HS-5 (cell line): ENCODE measurements at regions not wholly inside any gene's neighbourhood (a gene's known extent, or its start where the extent isn't known, plus 50 kb on each side); places are given as distances from the start of the nearest gene placed in this dataset.
A peak's percentile ranks its signal among the peaks of the same experiment; 100 is the strongest.

ENCODE experiments used
- DNase-seq: peaks from one replicate; pipeline ENCODE4 v3.0.0-alpha.2; 2012; ENCODE audit warnings: low read depth

DNA sequence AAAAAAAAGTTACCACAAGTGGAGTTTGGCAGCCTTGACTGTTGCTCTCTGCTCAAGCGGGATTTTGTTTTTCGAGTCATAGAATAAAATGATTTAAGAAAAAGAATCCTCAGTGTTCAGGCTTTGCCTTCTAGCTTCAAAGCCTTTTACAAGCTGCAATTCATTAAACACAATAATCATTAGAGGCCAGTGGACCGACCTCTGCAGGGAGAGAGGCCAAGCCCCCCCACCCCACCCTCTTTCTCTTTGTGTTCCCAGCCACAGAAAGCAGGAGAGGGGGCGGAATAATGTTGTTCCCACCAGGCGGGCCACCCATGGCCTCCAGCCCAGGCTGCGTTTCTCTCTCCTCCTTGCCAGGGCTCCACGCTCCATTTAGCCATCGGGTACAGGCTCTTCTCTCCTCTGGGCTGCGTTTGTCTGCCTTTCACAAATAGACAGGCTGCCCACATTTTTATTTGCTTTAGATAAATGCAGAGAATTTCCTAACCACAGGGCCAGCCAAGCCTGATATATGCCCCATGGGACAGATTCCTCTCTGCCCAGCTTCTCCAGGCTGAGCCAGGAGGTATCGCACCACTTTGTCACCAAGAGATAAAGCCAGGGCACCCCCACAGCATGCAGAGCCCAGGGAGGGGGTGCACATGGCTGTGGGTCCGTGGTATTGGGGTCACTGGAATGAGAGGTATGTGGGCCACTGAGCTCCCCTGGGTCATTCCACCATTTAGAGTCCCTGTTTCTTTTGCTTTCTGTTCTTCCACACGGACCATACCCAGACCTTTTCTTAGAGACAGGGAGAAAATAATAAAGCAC, 318.8 kb downstream of the PIK3R1 start:
- DNase-seq: no peak

DNA sequence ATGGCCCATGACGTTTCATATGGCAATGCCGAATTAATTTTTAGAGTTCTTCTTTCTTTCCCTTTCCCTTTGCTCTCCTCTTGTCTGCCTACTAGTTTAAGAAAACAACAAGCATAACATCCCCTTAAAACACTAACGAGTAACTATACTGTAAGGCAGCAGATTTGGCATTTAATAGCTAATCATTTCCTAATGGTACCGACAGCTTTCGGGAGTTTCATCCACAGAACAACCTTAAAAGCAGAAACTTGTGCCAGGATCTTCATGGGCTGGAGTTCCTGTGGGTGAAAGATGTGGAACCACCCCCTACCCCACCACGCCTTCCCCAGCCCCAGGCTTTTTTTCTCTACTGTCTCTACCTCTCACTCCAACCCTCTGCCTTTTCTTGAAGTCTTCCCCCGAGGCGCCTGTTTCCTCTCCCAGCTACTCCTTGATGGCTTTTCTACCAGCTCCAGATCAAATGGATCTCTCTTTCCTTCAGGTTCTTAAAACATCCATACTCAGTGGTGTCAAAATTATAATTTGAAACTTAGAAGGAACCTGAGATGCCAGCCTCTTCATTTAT, 319.5 kb downstream of the PIK3R1 start:
- no peak for DNase-seq

DNA sequence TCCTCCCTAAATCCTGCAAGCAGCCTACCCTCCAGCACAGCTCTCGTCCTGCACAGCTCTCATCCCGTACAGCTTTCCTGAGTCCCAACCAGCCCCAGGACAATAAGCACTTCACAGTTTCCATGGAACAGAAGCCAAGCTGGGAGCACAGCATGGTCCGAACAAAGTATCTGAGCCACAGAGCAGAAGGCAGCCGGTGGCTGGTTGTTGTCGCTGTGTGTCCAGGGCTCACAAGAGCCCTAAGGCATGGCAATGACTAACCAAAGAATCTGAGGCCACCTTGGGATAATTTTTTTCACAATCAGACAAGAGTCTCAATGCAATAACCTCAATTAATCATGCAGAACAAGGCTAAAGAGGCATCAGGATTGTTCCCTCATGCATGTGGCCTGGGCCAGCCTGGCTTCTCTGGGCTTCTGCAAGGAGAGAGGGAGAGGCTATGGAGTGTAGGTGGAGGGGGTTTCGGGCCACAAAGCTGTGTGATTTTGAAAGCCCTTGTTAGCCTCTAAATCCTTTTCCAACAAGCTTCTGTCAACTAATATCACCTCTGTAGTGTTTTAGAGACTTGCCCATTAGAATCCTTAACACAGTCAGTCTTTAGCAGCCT, 323.4 kb downstream of the PIK3R1 start:
- DNase-seq: no peak

DNA sequence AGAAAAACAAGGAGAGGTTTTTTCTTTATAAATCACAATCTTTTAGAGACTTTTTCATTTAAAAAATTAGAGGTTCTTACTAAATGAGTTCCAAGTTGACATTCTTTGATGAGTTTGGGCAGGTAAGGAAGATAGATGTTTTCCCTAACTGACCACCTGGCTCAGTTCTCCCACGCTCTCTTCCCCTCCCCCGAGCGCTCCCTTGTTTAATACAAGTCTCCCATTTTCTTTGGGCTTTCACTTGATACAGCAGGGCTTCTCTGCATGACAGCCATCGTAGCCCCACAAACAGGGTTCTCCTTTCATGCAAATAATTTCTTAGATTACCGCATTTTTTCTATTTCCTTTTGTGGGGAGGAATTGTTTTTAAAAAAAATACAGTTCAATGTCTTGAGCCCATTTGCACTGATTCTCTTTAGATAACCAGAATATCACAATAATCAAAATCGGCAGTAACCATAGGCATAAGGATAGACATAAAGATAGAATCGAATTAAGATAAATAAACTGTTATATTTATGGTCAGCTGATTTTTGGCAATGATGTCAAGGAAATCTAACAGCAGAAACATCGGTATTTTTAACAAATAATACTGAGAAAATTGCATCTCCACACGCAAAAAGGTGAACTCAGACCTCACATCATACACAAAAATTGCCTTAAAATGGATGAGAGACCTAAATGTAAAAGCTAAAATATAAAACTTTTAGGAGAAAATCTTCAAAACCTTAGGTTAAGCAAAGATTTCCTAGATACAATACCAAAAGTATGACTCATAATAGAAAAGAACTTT, 325.4 kb downstream of the PIK3R1 start:
- DNase-seq: no peak

DNA sequence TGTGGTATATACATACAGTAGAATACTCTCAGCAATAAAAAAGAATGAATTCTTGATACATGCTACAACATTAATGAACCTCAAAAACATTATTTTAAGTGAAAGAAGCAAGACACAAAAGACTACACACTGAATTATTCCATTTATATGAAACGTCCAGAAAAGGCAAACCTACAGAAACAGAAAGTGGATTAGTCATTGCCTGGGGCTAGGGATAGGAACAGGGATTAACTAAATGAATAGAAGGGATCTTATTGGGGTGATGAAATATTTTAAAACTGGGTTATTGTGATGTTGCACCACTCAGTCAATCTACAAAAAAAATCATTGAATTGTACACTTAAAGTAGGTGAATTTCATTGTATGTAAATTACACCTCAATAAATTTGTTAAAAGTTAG, 326.7 kb downstream of the PIK3R1 start:
- DNase-seq: no peak

DNA sequence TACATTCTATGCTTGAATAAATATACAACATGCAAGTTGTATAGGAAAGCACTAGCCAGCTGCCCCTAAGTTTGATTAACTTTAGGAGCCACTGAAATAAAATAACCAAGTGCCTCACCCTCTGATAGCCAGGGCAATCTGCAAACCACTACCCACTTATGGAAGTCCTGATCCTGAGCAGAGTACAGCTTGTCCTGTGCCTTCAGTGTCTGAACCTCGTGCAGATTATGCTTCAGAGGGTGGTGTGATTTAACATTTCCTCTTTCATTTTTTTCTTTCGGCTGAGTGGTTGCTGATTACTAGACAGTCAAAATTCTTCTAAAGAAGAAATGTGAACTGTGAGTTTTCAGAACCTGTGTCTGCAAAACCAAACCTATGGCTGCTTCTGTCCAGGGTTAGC, 327.7 kb downstream of the PIK3R1 start:
- no peak for DNase-seq

DNA sequence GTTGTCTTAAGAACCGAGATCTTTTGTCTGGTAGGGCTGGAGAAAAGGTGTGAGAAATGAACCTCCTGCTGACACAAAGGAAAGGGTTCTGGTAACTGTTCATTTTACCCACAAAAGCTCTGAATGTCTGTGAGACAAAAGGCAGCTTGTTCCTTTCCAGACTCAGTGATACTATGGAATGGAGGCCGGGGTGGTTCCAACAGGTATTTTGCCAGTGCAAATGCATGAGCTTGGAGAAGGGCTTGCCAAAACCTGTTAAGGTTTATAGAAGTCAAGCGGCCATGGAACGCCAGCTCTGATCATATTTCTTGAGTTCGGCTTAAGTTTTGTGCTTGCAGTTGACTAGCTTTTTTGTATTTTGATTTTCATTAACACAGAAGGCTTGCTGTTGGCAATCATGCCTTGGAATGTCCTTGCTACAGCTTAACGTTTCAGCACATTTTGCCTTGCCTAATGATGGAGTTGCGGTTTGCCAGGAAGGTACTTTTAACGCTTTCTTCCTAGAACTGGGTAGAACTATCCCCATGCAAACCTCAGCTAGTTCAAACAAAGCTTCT, 328.6 kb downstream of the PIK3R1 start:
- no peak for DNase-seq

DNA sequence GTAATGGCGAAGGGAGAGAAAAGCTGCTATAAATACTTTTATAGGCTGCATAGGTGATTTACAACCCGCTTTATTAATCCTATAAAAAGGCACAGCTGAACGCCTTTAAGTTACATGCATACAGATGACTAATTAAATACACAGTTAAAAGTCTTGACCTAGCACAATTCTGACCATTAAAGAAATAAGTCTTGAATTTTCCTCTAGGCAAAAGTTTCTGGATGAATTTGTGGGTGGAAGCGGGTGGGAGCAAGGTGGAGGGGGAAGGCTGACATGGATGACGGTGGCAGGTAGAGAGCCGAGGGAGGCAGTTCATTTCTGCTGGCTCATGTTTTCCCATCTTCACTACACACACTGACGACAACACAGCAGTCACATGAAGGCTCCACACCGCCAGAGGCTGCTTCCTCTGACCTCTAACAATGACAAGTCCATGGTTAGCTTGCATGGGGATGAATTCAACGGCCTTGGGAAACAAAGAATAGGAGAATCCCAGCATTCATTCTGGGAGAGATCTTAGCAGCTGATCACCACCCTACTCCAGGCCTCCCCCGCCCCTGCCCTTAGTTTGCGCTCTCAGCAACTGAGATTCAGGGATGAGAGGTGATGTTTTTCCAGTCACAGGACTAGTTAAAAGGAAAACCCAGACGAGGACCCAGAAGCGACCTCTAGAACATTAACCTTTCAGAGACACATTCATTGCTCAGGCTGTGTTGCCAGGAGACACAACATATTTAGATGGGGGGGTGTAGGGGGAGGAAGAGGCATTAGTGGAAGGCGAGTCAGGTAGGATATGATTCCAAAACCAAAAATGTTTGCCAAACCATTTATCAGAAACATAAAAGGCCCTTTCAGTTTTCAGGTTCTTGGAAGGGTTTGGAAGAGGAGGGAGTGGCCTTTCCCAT, 329.3 kb downstream of the PIK3R1 start:
- DNase-seq: peak; percentile 49

DNA sequence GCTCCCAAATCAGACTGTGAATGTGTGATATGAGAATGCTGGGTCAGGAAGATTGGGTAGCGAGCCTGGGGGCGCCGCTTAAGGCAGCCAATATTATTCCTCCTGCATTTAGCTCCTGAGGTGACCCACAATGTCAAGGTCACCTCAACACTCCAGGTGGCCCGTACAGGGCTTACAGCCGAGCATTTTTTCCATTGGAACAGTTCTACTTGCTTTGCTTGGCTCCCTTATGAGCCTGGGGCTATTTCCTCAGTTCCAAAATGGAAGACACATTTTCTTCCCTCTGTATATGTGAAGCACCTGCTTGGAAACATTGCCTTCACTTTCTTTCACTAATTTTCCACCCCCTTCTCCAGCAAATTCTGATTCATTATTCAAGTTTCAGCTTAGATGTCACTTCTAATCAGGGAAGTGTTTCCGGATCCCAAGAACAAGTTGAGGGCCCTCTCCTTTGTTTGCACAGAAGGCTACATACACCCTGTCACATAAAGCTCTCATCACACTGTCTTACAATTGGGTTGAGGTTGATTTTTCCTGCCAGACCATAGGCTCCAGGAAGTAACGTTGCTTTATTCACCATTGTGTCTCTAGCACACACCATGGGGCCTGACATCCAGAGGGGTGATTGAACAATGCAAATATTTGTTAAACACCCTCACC, 330.2 kb downstream of the PIK3R1 start:
- no peak for DNase-seq

DNA sequence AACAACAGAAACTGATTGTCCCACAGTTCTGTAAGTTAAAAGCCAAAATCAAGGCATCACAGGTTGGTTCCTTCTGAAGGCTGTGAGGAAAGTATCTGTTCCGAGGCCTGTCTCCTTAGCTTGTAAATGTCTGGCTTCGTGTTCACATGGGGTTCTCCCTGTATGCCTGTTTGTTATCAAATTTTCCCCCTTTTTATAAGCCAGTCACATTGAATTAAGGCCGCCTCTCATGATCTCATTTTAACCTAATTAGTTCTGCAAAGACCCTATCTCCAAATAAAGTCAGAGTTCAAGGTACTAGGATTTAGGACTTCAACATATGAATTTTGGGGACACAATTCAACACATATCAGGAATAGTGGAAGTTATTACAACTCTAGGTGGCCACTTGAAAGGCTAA, 331.5 kb downstream of the PIK3R1 start:
- no peak for DNase-seq

DNA sequence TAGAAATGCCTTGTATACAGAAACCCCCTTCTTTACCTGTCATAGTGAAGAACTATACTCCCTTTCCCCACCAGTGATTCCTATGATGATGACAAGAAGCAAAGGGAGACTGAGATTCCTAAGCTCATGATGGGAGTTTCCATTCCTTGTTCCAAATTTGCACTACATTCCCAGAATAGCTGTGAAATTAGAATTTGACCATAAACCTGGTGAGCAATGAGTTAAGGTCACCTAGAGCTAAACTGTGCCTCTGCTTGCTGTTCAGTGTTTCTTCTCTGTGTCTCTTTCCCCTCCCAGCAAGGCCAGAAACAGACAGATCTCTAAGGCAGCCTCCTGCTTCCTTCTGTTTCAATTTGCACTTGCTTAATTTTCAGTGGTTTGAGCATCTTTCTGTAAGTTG, 332.1 kb downstream of the PIK3R1 start:
- no peak for DNase-seq

DNA sequence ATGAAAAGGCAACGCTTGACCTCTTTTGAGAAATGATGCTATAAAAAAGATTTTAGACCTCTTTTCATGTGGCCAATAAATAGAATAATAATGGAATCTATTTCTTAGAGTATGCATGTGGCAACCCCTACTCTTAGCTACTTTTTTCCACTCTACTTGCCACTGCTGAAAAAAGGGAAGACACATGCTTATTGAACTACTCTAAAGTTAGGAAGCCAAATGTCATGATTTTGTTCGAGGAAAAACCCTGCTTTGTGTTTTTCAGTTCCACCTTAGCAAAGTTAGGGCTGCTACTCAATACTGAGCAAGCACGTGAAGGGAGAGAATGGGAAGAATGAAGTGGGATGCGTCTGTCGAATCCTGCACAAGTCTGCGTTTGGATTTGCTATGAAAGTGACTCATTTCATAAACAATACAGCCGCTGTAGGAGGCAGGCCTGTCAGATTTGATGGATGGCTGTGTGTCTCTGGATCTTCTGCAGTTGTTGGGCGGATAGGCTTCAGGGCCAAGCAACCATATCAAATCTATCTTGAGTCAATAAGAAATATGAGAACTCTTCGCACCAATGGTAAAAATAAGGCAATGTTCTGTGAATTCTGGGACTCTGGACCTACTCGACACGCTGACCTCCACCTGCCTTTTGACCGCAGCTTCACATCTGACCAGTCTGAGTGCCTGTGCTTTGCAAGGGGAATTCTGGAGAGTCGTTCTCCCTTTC, 333.6 kb downstream of the PIK3R1 start:
- DNase-seq: no peak

DNA sequence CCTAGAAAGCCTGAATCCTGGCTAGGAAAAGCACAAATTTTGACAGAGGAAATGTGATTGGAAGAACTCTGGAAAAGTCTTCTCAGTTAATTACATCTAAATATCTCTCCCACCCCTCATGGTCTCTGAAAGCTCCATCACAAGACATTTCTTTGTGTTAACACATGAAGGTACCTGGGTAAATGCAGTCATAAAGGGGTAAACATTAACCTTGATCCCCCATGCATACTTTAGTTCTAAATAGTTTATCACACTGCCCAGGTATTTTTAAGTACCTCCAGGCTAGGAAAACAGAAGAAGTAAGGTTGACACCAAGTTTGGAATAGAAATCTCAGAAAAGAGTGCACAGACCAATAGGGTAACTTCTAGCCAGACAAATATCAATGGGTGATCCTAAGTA, 334.5 kb downstream of the PIK3R1 start:
- DNase-seq: no peak

DNA sequence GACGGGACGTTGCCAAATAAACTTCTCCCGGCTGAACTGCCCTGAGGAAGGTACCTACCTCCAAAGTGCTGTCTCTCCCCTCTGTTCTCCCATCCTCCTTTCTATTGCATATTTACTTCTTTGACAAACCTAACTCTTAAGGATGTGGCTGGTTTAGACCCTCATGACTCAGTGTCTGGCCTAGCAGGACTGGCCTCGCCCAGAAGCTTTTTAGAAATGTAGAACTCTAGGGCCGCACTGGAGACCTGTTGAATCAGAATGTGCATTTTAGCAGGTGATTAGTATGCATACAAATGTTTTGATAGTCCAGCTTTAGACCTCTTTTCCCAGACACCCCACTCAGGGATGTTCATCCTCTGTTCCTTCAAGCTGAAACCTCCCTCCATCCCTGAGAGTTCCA, 335.9 kb downstream of the PIK3R1 start:
- DNase-seq: no peak

DNA sequence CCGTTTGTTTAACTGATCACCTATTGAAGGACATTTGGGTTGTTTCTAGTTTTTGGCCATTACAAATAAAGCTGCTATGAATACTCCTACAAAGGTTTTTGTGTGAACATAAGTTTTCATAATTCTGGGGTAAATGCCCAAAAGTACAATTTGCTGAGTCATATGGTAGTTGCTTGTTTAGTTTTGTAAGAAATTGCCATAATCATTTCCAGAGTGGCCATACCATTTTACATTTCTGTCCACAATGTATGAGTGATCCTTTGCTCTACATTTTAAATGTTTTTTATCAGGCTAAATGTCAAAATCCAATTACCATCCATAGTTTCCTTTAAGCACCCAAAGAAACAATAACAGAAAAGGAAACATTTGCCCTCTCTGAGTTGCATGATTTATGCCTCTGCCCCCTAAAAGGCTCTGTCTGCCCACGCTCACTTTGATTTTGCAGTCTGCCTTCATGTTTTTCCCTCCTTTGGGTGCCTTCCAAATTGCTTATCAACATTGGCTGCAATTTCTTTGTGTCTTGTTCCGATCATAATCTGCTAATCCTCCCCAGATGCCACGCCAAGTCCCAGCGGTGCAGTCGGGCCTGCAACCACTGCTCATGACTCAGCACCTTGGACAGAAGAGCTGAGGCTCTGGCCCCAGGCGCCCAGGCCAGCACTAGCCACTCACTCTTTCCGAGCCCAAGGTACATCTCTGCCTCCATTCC, 339.2 kb downstream of the PIK3R1 start:
- peak; percentile 56 for DNase-seq

DNA sequence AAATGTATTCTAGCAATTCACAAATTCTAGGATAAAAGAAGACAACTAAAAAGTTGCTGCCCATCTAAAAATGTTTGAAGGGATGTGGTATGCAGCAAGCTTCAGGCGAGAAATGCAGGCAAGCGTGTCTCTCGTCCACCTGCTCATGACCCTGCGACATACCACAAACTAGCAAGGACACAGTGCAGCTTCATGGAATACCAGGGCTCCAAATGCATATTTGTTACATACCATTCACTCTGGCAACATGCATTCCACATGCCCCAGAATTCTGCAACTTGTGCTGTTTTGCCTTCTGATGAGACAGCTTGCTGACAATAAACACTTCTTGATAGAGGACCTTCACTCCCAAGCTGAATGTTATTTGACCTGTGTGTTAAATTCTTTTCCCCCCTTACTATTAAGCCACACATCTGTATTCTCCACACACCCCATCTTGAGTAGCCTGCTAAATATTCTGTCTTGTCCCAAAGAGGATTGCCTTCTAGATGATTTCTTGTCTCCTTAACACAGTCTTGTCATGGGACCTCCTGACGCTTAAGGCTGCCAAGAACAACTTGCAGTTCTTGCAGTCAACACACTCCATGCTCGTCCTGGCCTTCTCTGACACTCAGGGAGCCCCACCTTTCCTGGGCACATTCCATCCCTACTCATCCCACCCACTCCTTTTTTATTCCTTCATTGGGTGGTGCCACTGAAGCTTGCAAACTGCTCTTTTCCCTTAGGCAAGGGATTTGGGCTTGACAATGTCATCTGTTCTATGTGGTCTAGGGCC, 340.5 kb downstream of the PIK3R1 start:
- no peak for DNase-seq

DNA sequence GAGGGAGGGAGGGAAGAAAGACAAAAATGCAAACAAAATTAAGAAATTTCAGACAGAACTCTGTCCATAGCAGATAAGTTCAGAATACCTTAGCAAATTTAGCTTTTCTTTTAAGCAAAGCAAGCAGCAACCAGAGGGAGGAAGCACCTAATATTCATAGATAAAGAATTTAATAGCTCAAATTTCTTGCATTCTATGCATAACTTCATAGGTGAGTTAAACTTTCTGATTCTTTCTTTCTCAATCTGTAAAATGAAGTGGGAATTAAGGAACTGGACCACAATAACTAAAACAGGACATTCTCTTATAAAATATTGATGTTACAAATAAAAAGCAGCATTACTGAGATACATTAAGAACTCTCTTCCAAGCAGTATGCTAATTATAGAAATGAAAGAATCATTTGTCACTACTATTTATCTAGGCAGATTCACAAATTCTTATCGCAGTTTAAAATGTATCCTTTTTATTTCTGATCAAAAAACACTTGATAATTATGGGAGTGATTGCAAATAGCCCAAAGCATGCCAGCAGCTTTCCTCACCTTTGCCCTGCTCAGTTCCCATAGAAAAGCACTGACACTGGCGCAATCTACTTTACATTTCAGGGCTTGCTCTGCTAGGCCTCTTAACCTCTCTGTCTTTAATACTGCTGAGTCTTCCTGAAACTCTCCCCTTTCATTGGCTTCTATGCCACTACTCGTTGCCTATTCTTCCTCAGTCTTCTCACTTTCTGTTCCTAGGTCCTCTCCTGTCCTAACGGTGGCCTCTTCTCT, 341.8 kb downstream of the PIK3R1 start:
- DNase-seq: no peak

DNA sequence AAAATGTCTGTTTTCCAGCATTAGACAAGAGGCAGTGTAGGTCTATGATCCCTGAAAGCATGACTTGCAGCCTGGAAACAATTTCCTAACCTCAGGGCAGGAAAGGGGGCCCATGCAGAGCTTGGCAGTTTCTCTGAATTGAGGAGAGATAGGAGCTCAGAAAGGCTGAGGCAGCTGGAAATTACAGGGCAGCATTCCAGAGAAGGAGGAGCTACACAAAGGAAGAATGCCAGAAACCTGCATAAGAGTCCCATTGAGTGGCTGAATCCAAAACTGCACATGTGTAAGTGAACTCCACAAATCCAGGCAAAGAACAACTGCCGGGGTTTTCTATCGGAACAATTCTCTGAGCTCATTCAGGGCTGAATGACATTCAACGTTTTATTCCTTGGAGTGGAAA, 346.8 kb downstream of the PIK3R1 start:
- no peak for DNase-seq
